PFSK-1 (cell line): ENCODE measurements at regions not wholly inside any gene's neighbourhood (a gene's known extent, or its start where the extent isn't known, plus 50 kb on each side); places are given as distances from the start of the nearest gene placed in this dataset.

Experiments
- FOXP2 ChIP-seq: optimal IDR thresholded peaks from 2 replicates; pipeline ENCODE3; 2011; ENCODE audit warnings: borderline replicate concordance, control low read depth, inconsistent platforms; ENCODE audit not compliant: insufficient read depth; ENCODE audit errors: extremely low read length, extremely low read depth
- POLR2AphosphoS5 ChIP-seq: IDR thresholded peaks from 2 replicates; pipeline ENCODE4 v1.6.1; 2012; ENCODE audit warnings: low read depth, mild to moderate bottlenecking, control low read depth, low read length, moderate library complexity
- REST ChIP-seq, 2 experiments: IDR thresholded peaks; 2 replicates each; pipeline versions ENCODE4 v1.6.1 to v1.8.0; 2011 to 2012; ENCODE audit warnings: low read depth in 2 of 2, low read length in 2 of 2, control low read depth in 1 of 2, inconsistent platforms in 1 of 2, mild to moderate bottlenecking in 1 of 2, moderate library complexity in 1 of 2; ENCODE audit not compliant: insufficient read depth in 1 of 2
- SIN3A ChIP-seq: IDR thresholded peaks from 2 replicates; pipeline ENCODE4 v1.6.1; 2012; ENCODE audit warnings: mild to moderate bottlenecking, low read length, moderate library complexity, borderline replicate concordance; ENCODE audit not compliant: insufficient read depth
- TAF1 ChIP-seq: IDR thresholded peaks from 2 replicates; pipeline ENCODE4 v1.6.1; 2012; ENCODE audit warnings: low read length, control low read depth, borderline replicate concordance; ENCODE audit not compliant: insufficient read depth

GRCh38 chr12:91609283-91609682 is 426.7 kb upstream of the DCN start:
- TF ChIP-seq TAF1 (no peak), POLR2AphosphoS5 (no peak), SIN3A (no peak), REST (IDR thresholded peaks at IDR 0.05; ENCODE audit: insufficient read depth in 1 of 2, low read depth in 2 of 2, low read length in 2 of 2) (no peak), FOXP2 (no peak)

- TF ChIP-seq SIN3A (no peak), POLR2AphosphoS5 (no peak), FOXP2 (no peak), REST (IDR thresholded peaks at IDR 0.05; ENCODE audit: insufficient read depth in 1 of 2, low read depth in 2 of 2, low read length in 2 of 2) (no peak), TAF1 (no peak)
These were observed 425.9 kb upstream of the DCN start for GRCh38 chr12:91608542-91608941.

GRCh38 chr12:91606662-91607377 is 424.2 kb upstream of the DCN start:
- TF ChIP-seq REST (IDR thresholded peaks at IDR 0.05; ENCODE audit: insufficient read depth in 1 of 2, low read depth in 2 of 2, low read length in 2 of 2) (no peak), POLR2AphosphoS5 (no peak), FOXP2 (no peak), TAF1 (no peak), SIN3A (no peak)

- no peak for TF ChIP-seq POLR2AphosphoS5
- TF ChIP-seq SIN3A, result no peak
- no peak for TF ChIP-seq REST (IDR thresholded peaks at IDR 0.05; ENCODE audit: insufficient read depth in 1 of 2, low read depth in 2 of 2, low read length in 2 of 2)
- no peak for TF ChIP-seq FOXP2
- no peak for TF ChIP-seq TAF1
These were observed 422.3 kb upstream of the DCN start for GRCh38 chr12:91604897-91605296.
